KMS-11 (cell line): ENCODE measurements at regions not wholly inside any gene's neighbourhood (a gene's known extent, or its start where the extent isn't known, plus 50 kb on each side); places are given as distances from the start of the nearest gene placed in this dataset.

ENCODE experiments used
- H2AFZ ChIP-seq: fragments of 200-600 bp; sonication (generic); 2 replicates; pipeline ENCODE4 v1.6.1; 2016; ENCODE audit warnings: antibody characterized with exemption, mixed run types, low read depth
- H3K27ac ChIP-seq: fragments of 200-600 bp; sonication (generic); 2 replicates; pipeline ENCODE4 v1.6.1; 2016; ENCODE audit warnings: mild to moderate bottlenecking, mixed run types
- H3K27me3 ChIP-seq: fragments of 200-600 bp; sonication (generic); 2 replicates; pipeline ENCODE4 v1.6.1; 2017; ENCODE audit warnings: mild to moderate bottlenecking, low read depth, mixed run types, moderate library complexity; ENCODE audit not compliant: insufficient read depth
- H3K36me3 ChIP-seq: fragments of 200-600 bp; sonication (generic); 2 replicates; pipeline ENCODE4 v1.6.1; 2017; ENCODE audit warnings: mild to moderate bottlenecking, mixed run types; ENCODE audit not compliant: insufficient read depth
- H3K4me1 ChIP-seq: fragments of 200-600 bp; sonication (generic); 2 replicates; pipeline ENCODE4 v1.6.1; 2016; ENCODE audit warnings: mild to moderate bottlenecking, low read depth, mixed run types; ENCODE audit not compliant: poor library complexity, severe bottlenecking
- H3K4me2 ChIP-seq: fragments of 200-600 bp; sonication (generic); 2 replicates; pipeline ENCODE4 v1.7.0; 2016; ENCODE audit warnings: mild to moderate bottlenecking, mixed run types
- H3K4me3 ChIP-seq: fragments of 200-600 bp; sonication (generic); IDR thresholded peaks from 2 replicates; pipeline ENCODE4 v1.6.1; 2017; ENCODE audit warnings: low read depth, low read length, mixed read lengths; ENCODE audit not compliant: insufficient read depth
- H3K79me2 ChIP-seq: fragments of 200-600 bp; sonication (generic); 2 replicates; pipeline ENCODE4 v1.6.1; 2016; ENCODE audit warnings: low read depth, mixed run types; ENCODE audit not compliant: insufficient read depth
- H3K9ac ChIP-seq: fragments of 200-600 bp; sonication (generic); 2 replicates; pipeline ENCODE4 v1.6.1; 2016; ENCODE audit warnings: mild to moderate bottlenecking, mixed run types
- H4K20me1 ChIP-seq: fragments of 200-600 bp; sonication (generic); 2 replicates; pipeline ENCODE4 v1.6.1; 2016; ENCODE audit warnings: mild to moderate bottlenecking, mixed run types; ENCODE audit not compliant: insufficient read depth
- CTCF ChIP-seq: fragments of 200-600 bp; sonication (generic); conservative IDR thresholded peaks from 2 replicates; pipeline ENCODE4 v1.6.1; 2017; ENCODE audit warnings: low read depth, mild to moderate bottlenecking, antibody characterized with exemption, low read length, moderate library complexity, mixed read lengths

- Histone ChIP-seq H3K9ac (no peak overlapping the region), H3K27ac (no peak overlapping the region), H3K4me3 (no peak overlapping the region), H3K79me2 (no peaks in the 10 kb centered on the region), H3K36me3 (no peaks in the 10 kb centered on the region), H3K4me1 (no peaks in the 10 kb centered on the region), H3K4me2 (no peak overlapping the region), H4K20me1 (no peaks in the 10 kb centered on the region), H2AFZ (no peak overlapping the region), H3K27me3 (no peaks in the 10 kb centered on the region)
- TF ChIP-seq CTCF: no peak
Measured at GRCh38 chr6:130314271-130314670, 51.5 kb upstream of the TMEM200A start.

DNA sequence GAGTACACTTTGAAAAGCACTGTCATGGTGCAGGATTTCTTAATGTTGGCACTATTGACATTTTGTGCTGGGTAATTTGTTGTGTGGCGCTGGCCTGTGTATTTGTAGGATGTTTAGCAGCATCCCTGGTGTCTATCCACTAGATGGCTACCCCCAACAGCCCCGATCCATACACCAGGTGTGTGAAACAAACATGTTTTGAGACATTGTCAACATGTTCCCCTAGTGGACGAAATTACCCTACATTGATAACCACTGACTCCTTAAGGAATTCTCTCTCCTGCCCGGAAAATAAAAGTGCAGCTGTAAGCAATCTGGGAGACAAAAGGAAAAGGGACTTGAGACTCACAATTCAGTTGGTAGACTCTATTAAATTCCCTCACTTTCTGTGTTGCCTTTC, 52.6 kb upstream of the TMEM200A start:
- no peaks in the 10 kb centered on the region for H3K27me3 ChIP-seq
- H3K4me3 ChIP-seq: no peak overlapping the region
- no peak for TF ChIP-seq CTCF
- H3K27ac ChIP-seq: no peak overlapping the region
- no peaks in the 10 kb centered on the region for H4K20me1 ChIP-seq
- no peaks in the 10 kb centered on the region for H3K79me2 ChIP-seq
- H3K4me1 ChIP-seq: no peaks in the 10 kb centered on the region
- no peak overlapping the region for H3K4me2 ChIP-seq
- H3K36me3 ChIP-seq: no peaks in the 10 kb centered on the region
- no peak overlapping the region for H3K9ac ChIP-seq
- H2AFZ ChIP-seq: no peak overlapping the region

GRCh38 chr6:130309028-130309427, 56.8 kb upstream of the TMEM200A start:
- Histone ChIP-seq H3K27me3 (no peaks in the 10 kb centered on the region), H3K4me2 (no peak overlapping the region)
- TF ChIP-seq CTCF: no peak

DNA sequence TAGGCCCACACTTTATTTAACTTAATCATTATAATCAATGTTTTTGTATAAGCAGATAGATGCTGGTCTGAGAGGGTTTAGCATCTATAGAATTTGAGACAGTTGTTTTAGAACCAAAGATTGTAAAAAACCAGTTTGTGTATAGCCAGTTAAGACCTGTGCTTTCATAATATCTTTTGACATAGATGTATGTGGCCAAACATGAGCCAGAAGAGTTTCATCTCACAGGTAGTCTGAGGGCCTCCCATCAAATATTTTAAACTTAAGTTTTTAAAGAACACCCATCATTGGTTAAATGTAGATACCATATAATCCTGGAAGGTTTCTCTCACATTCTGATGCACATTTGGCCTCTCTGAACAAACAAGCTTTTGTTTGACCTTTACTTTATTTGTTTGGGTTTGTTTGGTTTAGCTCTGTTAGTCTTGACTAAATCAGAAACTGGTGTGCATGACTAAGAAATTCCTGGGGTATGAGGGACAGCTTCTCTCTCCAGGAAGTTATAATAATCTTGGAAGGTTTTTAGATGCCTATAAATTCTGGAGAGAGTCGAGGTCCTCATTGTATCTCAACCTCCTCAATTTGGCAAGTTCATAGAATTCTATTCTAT, 58.0 kb upstream of the TMEM200A start:
- Histone ChIP-seq H3K4me2 (no peak overlapping the region), H3K4me1 (no peaks in the 10 kb centered on the region), H3K79me2 (no peaks in the 10 kb centered on the region), H4K20me1 (no peaks in the 10 kb centered on the region), H3K27ac (no peak overlapping the region), H3K36me3 (no peaks in the 10 kb centered on the region), H3K27me3 (no peaks in the 10 kb centered on the region), H2AFZ (no peak overlapping the region), H3K9ac (no peak overlapping the region), H3K4me3 (no peak overlapping the region)
- TF ChIP-seq CTCF: no peak

More at GRCh38 chr6:130309028-130309427, 56.8 kb upstream of the TMEM200A start:
- Histone ChIP-seq H3K27ac (no peak overlapping the region), H4K20me1 (no peaks in the 10 kb centered on the region), H3K36me3 (no peaks in the 10 kb centered on the region), H3K79me2 (no peaks in the 10 kb centered on the region), H3K4me1 (no peaks in the 10 kb centered on the region), H2AFZ (no peak overlapping the region), H3K9ac (no peak overlapping the region), H3K4me3 (no peak overlapping the region)
